MCF 10A (cell line): ENCODE measurements at regions not wholly inside any gene's neighbourhood (a gene's known extent, or its start where the extent isn't known, plus 50 kb on each side); places are given as distances from the start of the nearest gene placed in this dataset.

ENCODE experiments used
- BruUV-seq: library from RNA; stranded (reverse); fragments of 400-500 nt; replicated peaks from 2 replicates; lab custom pipeline; 2021; lab: Mats Ljungman, UMichigan
- CTCF ChIA-PET: fragments of 300-600 bp; sonication (Branson Sonifier 250); formaldehyde crosslinking; extraction: SDS; loops from one replicate; lab custom pipeline; 2021; ENCODE audit warnings: antibody characterized with exemption, inconsistent platforms; lab: Yijun Ruan, JAX
- POLR2A ChIA-PET: fragments of 300-600, 350-650 bp; sonication (Branson Sonifier 250); formaldehyde crosslinking; extraction: SDS; loops from one replicate; lab custom pipeline; 2020; ENCODE audit warnings: antibody characterized with exemption, inconsistent platforms; lab: Yijun Ruan, JAX
- DNase-seq: peaks from one replicate; pipeline ENCODE4 v3.0.0-alpha.2; 2018; ENCODE audit not compliant: unreplicated experiment
- H3K27ac Mint-ChIP-seq: one replicate; pipeline ENCODE4 v1.8.0; 2022; ENCODE audit warnings: mild to moderate bottlenecking, low read depth, mixed read lengths; ENCODE audit not compliant: unreplicated experiment
- H3K27me3 Mint-ChIP-seq: one replicate; pipeline ENCODE4 v1.8.0; 2022; ENCODE audit warnings: mixed read lengths; ENCODE audit not compliant: insufficient read depth, unreplicated experiment
- H3K36me3 Mint-ChIP-seq: one replicate; pipeline ENCODE4 v1.8.0; 2022; ENCODE audit warnings: mild to moderate bottlenecking, moderate library complexity, mixed read lengths; ENCODE audit not compliant: insufficient read depth, unreplicated experiment
- H3K4me1 Mint-ChIP-seq: one replicate; pipeline ENCODE4 v1.8.0; 2022; ENCODE audit warnings: mixed read lengths; ENCODE audit not compliant: insufficient read depth, unreplicated experiment
- H3K4me3 Mint-ChIP-seq: one replicate; pipeline ENCODE4 v1.8.0; 2022; ENCODE audit warnings: mild to moderate bottlenecking, moderate library complexity, mixed read lengths; ENCODE audit not compliant: unreplicated experiment
- H3K9me3 Mint-ChIP-seq: one replicate; pipeline ENCODE4 v1.8.0; 2022; ENCODE audit warnings: mixed read lengths; ENCODE audit not compliant: unreplicated experiment
- intact Hi-C: fragments of 100-400 bp; cut with micrococcal nuclease; formaldehyde crosslinking; loops from 2 replicates; pipeline ENCODE4 v1.14.1; 2022
- TF ChIP-seq, protein P1 (sequence below): fragments of 200-600 bp; IDR thresholded peaks from one replicate; pipeline ENCODE4 v1.8.0; 2022; ENCODE audit warnings: antibody characterized with exemption, mild to moderate bottlenecking; ENCODE audit not compliant: unreplicated experiment

DNA sequence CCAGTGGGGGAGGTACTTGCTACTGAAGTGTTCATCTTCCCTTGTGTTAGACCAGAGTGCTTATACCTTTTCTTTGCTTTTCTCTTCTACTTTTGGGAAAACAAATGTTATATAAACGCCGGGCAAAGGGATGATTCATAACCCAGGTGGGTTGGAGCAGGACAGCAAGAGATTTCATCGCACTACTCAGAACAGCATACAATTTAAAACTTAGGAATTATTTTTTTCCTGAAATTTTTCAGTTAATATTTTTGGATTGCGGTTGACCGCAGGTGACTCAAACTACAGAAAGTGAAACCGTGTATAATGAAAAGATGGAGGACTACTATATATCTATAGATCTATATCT, 270.0 kb upstream of the RGMA start:
- intact Hi-C loops: no loop called here
- H3K9me3 Mint-ChIP-seq: no peaks in the 10 kb centered on the region
- H3K27me3 Mint-ChIP-seq: no peaks in the 10 kb centered on the region
- DNase-seq: peak; percentile 40
- POLR2A ChIA-PET: no interaction called here
- CTCF ChIA-PET: no interaction called here
- H3K4me1 Mint-ChIP-seq: peaks cover 19% of the 10 kb centered on the region
- H3K27ac Mint-ChIP-seq: peak overlapping the region; percentile 35
- no peaks in the 10 kb centered on the region for H3K36me3 Mint-ChIP-seq
- BruUV-seq: no TSS peak
- no peak overlapping the region for H3K4me3 Mint-ChIP-seq
- TF ChIP-seq, protein P1, sequence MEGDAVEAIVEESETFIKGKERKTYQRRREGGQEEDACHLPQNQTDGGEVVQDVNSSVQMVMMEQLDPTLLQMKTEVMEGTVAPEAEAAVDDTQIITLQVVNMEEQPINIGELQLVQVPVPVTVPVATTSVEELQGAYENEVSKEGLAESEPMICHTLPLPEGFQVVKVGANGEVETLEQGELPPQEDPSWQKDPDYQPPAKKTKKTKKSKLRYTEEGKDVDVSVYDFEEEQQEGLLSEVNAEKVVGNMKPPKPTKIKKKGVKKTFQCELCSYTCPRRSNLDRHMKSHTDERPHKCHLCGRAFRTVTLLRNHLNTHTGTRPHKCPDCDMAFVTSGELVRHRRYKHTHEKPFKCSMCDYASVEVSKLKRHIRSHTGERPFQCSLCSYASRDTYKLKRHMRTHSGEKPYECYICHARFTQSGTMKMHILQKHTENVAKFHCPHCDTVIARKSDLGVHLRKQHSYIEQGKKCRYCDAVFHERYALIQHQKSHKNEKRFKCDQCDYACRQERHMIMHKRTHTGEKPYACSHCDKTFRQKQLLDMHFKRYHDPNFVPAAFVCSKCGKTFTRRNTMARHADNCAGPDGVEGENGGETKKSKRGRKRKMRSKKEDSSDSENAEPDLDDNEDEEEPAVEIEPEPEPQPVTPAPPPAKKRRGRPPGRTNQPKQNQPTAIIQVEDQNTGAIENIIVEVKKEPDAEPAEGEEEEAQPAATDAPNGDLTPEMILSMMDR: no peak

DNA sequence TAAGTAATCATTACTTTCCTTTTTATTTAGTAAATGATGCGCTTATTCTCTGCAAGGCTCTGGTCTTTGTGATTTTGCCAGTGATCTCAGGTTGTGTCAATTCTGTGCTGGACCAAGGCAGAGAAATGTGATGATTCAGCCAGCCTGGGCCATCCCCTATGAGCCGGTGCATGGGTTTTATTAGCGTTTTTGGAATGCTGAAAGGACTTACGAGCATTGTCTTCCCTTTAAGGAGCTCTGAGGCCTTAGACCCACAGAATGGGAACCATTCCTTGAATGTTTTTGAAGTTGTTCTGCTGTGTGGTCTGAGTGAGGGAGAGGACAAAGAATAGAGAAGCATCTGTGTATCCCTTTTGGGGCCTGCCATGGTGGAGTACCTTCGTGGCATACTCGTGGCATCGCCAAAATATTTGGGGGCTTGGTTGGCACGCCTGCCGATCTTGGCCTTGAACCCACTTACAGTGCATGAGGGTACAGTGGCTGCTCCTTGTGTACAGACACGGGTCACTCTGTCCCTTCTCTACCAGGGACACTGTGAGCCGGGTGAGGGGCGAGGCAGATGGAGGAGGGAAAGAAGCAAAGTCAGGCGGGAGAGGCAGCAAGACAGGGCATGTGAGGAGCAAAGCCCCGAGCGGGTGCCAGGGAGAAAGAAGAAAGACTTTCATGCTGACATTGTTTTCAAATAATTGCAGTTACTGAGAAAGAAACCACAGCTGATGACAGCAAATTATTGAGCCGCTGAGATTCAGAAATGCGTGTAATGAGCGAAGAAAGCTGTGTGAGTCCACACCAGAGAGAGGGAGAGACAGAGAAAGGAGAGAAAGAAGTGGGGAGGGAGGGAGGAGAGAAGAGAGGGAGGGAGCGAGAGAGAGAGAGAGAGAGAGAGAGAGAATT, 269.4 kb upstream of the RGMA start:
- TF ChIP-seq, protein P1: no peak
- DNase-seq: no peak
- POLR2A ChIA-PET: interaction anchor here (0.6 kb wide), 1 partner anchor 706 kb away, joined by 3 read pairs; no protein-coding TSS in a partner anchor
- Mint-ChIP-seq H3K4me3 (no peak overlapping the region), H3K27ac (peak overlapping the region; percentile 35), H3K4me1 (peaks cover 19% of the 10 kb centered on the region), H3K27me3 (no peaks in the 10 kb centered on the region), H3K36me3 (no peaks in the 10 kb centered on the region), H3K9me3 (no peaks in the 10 kb centered on the region)
- CTCF ChIA-PET: interaction anchor here (0.6 to 0.7 kb wide), 3 partner anchors 19 to 1189 kb away, joined by 3 to 4 read pairs (median 3); no protein-coding TSS in a partner anchor
- no TSS peak for BruUV-seq
- intact Hi-C loops: no loop called here

DNA sequence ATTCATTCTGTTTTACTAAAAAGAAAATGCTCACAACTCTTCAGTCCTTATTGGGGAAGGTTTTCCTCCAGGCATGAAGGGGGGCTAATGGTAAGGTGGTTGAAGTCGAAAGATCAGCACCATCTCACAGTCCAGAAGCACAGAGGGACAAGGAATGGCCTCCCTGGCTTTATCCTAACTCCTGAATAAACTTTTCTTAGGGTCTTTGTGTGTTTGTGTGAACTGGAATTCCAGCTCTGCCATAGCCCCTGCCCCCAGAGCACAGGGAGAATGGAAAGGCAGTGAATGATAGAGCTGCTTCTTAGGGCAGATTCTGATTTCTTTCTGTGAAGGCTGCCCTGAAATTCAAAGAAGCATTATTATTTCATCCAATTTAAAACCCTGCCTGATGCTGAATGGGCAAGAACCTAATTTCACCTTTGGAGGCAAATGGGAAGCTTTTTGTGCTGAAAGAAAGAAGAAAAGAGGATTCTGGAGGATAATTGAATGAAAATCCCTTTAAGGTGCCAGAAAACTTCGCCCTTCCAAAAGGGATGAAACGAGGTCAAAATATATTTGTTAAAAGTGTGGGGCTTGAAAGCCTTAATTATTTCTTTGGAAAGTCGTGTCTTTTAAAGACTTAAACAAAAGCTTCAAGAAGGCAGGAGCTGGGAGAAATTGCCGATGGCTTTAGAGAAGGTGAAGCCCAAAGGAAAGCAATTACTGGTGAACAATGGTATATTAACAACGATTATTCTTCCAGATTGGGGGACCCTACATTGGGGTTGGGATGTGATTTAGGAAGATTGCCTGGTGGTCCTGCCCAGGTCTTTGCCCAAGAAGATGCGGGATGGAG, 259.9 kb upstream of the RGMA start:
- Mint-ChIP-seq H3K4me1 (no peaks in the 10 kb centered on the region), H3K27ac (no peak overlapping the region), H3K36me3 (no peaks in the 10 kb centered on the region), H3K4me3 (no peak overlapping the region), H3K27me3 (peaks cover 25% of the 10 kb centered on the region), H3K9me3 (no peaks in the 10 kb centered on the region)
- POLR2A ChIA-PET: interaction anchor here (1.4 kb wide), 1 partner anchor 12 kb away, joined by 3 read pairs; no protein-coding TSS in a partner anchor
- CTCF ChIA-PET: interaction anchor here (0.7 kb wide), 1 partner anchor 181 kb away, joined by 3 read pairs; no protein-coding TSS in a partner anchor
- DNase-seq: no peak
- intact Hi-C loops: no loop called here
- BruUV-seq: no TSS peak
- TF ChIP-seq, protein P1: no peak

DNA sequence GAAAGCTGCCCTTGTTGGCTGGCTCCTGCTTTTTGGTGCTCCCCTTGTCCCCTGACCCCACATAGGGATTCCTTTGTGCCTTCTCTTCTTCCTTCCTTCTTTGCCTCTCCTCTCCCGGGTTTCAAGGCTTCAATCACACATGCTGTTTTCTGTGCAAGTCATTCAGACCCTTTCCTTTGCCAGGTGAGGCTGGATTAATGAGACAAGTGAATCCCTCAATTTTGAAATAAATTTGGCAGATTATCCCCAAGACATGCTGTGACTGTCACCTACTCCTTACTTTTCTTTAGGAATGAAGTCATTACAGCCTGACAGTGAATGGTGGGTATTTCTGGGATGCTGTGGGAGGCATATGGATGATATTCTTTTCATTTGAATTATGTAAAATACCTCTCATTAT, 259.0 kb upstream of the RGMA start:
- TF ChIP-seq, protein P1: no peak
- no peak overlapping the region for H3K4me3 Mint-ChIP-seq
- intact Hi-C loops: no loop called here
- BruUV-seq: no TSS peak
- CTCF ChIA-PET: no interaction called here
- no peaks in the 10 kb centered on the region for H3K9me3 Mint-ChIP-seq
- DNase-seq: no peak
- POLR2A ChIA-PET: no interaction called here
- no peaks in the 10 kb centered on the region for H3K36me3 Mint-ChIP-seq
- H3K4me1 Mint-ChIP-seq: no peaks in the 10 kb centered on the region
- peaks cover 25% of the 10 kb centered on the region for H3K27me3 Mint-ChIP-seq
- no peak overlapping the region for H3K27ac Mint-ChIP-seq
